ENCODE measurements at regions not wholly inside any gene's neighbourhood (a gene's known extent, or its start where the extent isn't known, plus 50 kb on each side); places are given as distances from the start of the nearest gene placed in this dataset.

- TF ChIP-seq, protein P1, sequence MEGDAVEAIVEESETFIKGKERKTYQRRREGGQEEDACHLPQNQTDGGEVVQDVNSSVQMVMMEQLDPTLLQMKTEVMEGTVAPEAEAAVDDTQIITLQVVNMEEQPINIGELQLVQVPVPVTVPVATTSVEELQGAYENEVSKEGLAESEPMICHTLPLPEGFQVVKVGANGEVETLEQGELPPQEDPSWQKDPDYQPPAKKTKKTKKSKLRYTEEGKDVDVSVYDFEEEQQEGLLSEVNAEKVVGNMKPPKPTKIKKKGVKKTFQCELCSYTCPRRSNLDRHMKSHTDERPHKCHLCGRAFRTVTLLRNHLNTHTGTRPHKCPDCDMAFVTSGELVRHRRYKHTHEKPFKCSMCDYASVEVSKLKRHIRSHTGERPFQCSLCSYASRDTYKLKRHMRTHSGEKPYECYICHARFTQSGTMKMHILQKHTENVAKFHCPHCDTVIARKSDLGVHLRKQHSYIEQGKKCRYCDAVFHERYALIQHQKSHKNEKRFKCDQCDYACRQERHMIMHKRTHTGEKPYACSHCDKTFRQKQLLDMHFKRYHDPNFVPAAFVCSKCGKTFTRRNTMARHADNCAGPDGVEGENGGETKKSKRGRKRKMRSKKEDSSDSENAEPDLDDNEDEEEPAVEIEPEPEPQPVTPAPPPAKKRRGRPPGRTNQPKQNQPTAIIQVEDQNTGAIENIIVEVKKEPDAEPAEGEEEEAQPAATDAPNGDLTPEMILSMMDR (IDR thresholded peaks at IDR 0.05) = no peak
Measured at GRCh38 chr2:83901317-83901716, 557.8 kb downstream of the SUCLG1 start.

DNA sequence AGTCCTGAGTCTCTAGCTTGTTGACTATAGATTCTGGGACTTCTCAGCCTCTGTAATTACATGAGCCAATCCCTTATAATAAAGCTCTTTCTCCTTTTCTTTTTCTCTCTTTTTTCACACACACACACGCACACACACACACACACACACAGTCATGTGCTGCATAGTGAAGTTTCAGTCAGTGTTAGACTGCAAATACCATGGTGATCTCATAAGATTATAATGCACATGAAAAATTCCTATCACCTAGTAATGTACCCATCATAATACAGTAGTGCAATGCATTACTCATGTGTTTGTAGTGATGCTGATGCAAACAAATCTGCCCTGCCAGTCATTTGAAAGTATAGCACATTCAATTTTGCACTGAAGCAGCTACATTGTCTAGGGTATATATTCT is 558.2 kb downstream of the SUCLG1 start:
- TF ChIP-seq, protein P1 (IDR thresholded peaks at IDR 0.05) = no peak

- TF ChIP-seq, protein P1 (IDR thresholded peaks at IDR 0.05) = no peak
Measured at GRCh38 chr2:83899271-83899670, 559.8 kb downstream of the SUCLG1 start.

- TF ChIP-seq, protein P1 (IDR thresholded peaks at IDR 0.05) = no peak
Measured at GRCh38 chr2:83894976-83895375, 564.1 kb downstream of the SUCLG1 start.

DNA sequence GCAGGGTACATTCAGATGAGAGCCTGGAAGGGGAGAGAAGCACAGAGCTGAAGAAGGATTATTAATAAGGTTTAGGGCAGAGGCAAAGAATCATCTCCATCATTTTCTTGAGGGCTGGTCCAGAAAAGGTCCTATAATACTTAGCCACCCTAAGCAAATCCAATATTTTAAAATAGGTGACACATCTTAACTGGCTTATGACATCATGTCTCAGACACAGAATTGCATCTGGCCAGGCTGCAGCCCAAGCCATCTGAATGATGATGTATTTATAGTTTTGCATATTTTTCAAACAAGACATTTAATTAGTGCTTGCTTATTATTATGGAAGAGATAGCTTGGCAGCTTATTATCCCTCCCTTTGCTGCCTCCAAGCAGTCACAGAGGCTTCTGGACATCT is 571.3 kb downstream of the SUCLG1 start:
- TF ChIP-seq, protein P1 (IDR thresholded peaks at IDR 0.05) = no peak

- TF ChIP-seq, protein P1 (IDR thresholded peaks at IDR 0.05) = no peak
Measured at GRCh38 chr2:83879127-83879526, 580.0 kb downstream of the SUCLG1 start.

- TF ChIP-seq, protein P1 (IDR thresholded peaks at IDR 0.05) = no peak
Measured at GRCh38 chr2:83874712-83875430, 584.2 kb downstream of the SUCLG1 start.

DNA sequence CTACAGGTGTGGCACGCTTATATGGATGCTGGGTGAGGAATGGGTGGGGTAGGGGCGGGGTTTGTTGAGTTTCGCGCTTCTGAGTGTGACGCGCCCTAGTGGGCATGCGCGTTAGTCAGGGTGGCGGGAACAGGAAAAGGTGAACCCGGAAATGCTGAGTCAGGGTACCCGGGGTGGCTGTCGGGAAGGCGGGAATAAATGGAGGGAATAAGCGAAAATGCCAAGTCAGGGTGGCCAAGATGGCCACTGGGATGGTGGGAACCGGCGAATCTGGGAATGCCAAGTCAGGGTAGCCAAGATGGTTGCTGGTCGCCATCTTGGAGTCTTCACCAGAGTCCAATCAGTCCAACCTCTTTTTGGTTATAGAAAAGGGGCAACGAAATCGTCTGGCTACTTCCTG is 585.0 kb downstream of the SUCLG1 start:
- TF ChIP-seq, protein P1 (IDR thresholded peaks at IDR 0.05) = no peak
